GM12875 (cell line): ENCODE measurements at regions not wholly inside any gene's neighbourhood (a gene's known extent, or its start where the extent isn't known, plus 50 kb on each side); places are given as distances from the start of the nearest gene placed in this dataset.

Experiments
- H3K4me3 ChIP-seq: one replicate; pipeline ENCODE4 v1.5.1; 2011; ENCODE audit warnings: low read depth, low read length, control low read depth
- CTCF ChIP-seq: IDR thresholded peaks from 2 replicates; pipeline ENCODE4 v1.5.1; 2011; ENCODE audit warnings: low read depth, mild to moderate bottlenecking, control low read depth, inconsistent platforms, low read length, moderate library complexity, borderline replicate concordance; ENCODE audit not compliant: insufficient read depth

- no peak for TF ChIP-seq CTCF
Observed at GRCh38 chr18:27746241-27746640, 430.7 kb downstream of the CDH2 start.

GRCh38 chr18:27735117-27735516 is 441.8 kb downstream of the CDH2 start:
- no peak for TF ChIP-seq CTCF
- no peak overlapping the region for H3K4me3 ChIP-seq

More at GRCh38 chr18:27746241-27746640, 430.7 kb downstream of the CDH2 start:
- H3K4me3 ChIP-seq = no peak overlapping the region

GRCh38 chr18:27731211-27731610 is 445.7 kb downstream of the CDH2 start:
- no peak for TF ChIP-seq CTCF
- H3K4me3 ChIP-seq = no peak overlapping the region

GRCh38 chr18:27728659-27729058 is 448.3 kb downstream of the CDH2 start:
- no peak overlapping the region for H3K4me3 ChIP-seq
- TF ChIP-seq CTCF = no peak

GRCh38 chr18:27724362-27724761 is 452.6 kb downstream of the CDH2 start:
- no peak overlapping the region for H3K4me3 ChIP-seq
- TF ChIP-seq CTCF = no peak

GRCh38 chr18:27723168-27723567 is 453.8 kb downstream of the CDH2 start:
- TF ChIP-seq CTCF = no peak
- no peak overlapping the region for H3K4me3 ChIP-seq

GRCh38 chr18:27719680-27720079 is 457.2 kb downstream of the CDH2 start:
- H3K4me3 ChIP-seq = no peak overlapping the region
- TF ChIP-seq CTCF = no peak
